H1 (cell line): ENCODE measurements at regions not wholly inside any gene's neighbourhood (a gene's known extent, or its start where the extent isn't known, plus 50 kb on each side); places are given as distances from the start of the nearest gene placed in this dataset.

Experiments used
- EP300 ChIP-seq, 2 experiments: IDR thresholded peaks; 1 replicate in 1 of 2; 2 replicates in 1 of 2; pipeline ENCODE4 v1.6.1; 2011 to 2012; ENCODE audit warnings: low read depth in 2 of 2, low read length in 2 of 2, mild to moderate bottlenecking in 2 of 2, borderline replicate concordance in 1 of 2, inconsistent platforms in 1 of 2, moderate library complexity in 1 of 2
- MAFK ChIP-seq: IDR thresholded peaks from 2 replicates; pipeline ENCODE4 v1.6.1; 2012; ENCODE audit warnings: low read depth, mild to moderate bottlenecking, improper control_type of control experiment, low read length
- NRF1 ChIP-seq: IDR thresholded peaks from 2 replicates; pipeline ENCODE4 v1.6.1; 2011; ENCODE audit warnings: mild to moderate bottlenecking, low read depth, low read length, improper control_type of control experiment
- PHF8 ChIP-seq: fragments of 200-600 bp; sonication (generic); conservative IDR thresholded peaks from 2 replicates; pipeline ENCODE4 v1.7.1; 2012; ENCODE audit warnings: low read depth, mild to moderate bottlenecking, inconsistent platforms, low read length, moderate library complexity
- RAD21 ChIP-seq, 2 experiments: IDR thresholded peaks in 1 of 2; conservative IDR thresholded peaks in 1 of 2; 2 replicates each; pipeline ENCODE4 v1.6.1; 2011; ENCODE audit warnings: low read depth in 2 of 2, low read length in 2 of 2, improper control_type of control experiment in 1 of 2, inconsistent platforms in 1 of 2, mild to moderate bottlenecking in 1 of 2, moderate library complexity in 1 of 2
- TF ChIP-seq, protein P1 (sequence below), 3 experiments: IDR thresholded peaks; 1 replicate in 2 of 3; 2 replicates in 1 of 3; pipeline versions ENCODE4 v1.5.1 to v1.6.1; 2011; ENCODE audit warnings: low read length in 3 of 3, mild to moderate bottlenecking in 3 of 3, inconsistent platforms in 2 of 3, low read depth in 1 of 3, moderate library complexity in 1 of 3; ENCODE audit not compliant: insufficient read depth in 1 of 3; ENCODE audit errors: control extremely low read depth in 1 of 3

DNA sequence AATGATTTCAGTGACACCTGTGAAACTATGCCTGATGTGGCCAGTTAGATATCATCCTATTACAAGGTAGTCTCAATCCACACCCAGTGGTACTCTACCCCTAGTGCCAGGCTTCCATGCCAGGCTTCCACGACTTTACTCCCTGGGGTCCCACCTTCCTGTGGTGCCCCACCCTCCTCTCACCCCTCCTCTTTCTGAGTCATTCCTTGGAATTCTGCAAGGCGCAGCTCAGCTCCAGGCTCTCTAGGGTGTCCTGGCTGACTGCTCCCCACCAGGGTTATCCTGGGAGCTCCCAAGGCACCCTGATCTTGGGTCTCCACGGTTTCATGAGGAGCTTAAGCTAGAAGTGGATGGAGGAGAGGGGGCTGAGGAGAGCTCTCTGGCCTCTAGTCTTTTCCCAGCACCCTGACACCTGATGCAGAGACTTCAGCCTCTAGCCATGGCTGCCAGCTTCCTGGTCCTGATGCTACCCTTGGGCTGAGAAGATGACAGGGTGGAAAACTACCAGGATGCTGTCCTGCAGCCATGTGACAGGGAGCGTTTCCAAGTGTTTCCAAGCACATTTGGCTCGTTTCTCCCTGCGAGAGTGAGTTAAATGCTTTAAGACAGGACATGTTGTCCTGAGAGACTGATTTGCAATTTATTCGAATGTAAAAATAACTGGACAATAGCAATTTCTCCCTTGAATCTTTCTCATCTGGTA is 1461.2 kb downstream of the TBC1D22A start:
- TF ChIP-seq, protein P1, sequence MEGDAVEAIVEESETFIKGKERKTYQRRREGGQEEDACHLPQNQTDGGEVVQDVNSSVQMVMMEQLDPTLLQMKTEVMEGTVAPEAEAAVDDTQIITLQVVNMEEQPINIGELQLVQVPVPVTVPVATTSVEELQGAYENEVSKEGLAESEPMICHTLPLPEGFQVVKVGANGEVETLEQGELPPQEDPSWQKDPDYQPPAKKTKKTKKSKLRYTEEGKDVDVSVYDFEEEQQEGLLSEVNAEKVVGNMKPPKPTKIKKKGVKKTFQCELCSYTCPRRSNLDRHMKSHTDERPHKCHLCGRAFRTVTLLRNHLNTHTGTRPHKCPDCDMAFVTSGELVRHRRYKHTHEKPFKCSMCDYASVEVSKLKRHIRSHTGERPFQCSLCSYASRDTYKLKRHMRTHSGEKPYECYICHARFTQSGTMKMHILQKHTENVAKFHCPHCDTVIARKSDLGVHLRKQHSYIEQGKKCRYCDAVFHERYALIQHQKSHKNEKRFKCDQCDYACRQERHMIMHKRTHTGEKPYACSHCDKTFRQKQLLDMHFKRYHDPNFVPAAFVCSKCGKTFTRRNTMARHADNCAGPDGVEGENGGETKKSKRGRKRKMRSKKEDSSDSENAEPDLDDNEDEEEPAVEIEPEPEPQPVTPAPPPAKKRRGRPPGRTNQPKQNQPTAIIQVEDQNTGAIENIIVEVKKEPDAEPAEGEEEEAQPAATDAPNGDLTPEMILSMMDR (IDR thresholded peaks at IDR 0.05; ENCODE audit: control extremely low read depth in 1 of 3, insufficient read depth in 1 of 3, low read depth in 1 of 3, low read length in 3 of 3): no peak
- TF ChIP-seq EP300 (IDR thresholded peaks at IDR 0.05; ENCODE audit: borderline replicate concordance in 1 of 2, low read depth in 2 of 2, low read length in 2 of 2) (no peak), RAD21 (IDR thresholded peaks at IDR 0.05 in 1 of 2, conservative IDR thresholded peaks at IDR 0.05 in 1 of 2; ENCODE audit: low read depth in 2 of 2, low read length in 2 of 2) (no peak), MAFK (no peak), PHF8 (no peak), NRF1 (no peak)
